HG02973 (cell line): ENCODE measurements at regions not wholly inside any gene's neighbourhood (a gene's known extent, or its start where the extent isn't known, plus 50 kb on each side); places are given as distances from the start of the nearest gene placed in this dataset.
A peak's percentile ranks its signal among the peaks of the same experiment; 100 is the strongest.
"Not testable (repeated sequence)": the region's sequence is repeated elsewhere in the genome, so short reads cannot be mapped to it uniquely, and the experiment has no call there.

Experiments
- ATAC-seq: cut with Tn5 transposase; IDR thresholded peaks from one replicate; pipeline ENCODE4 v1.9.1; 2021; ENCODE audit warnings: moderate library complexity; ENCODE audit not compliant: unreplicated experiment

DNA sequence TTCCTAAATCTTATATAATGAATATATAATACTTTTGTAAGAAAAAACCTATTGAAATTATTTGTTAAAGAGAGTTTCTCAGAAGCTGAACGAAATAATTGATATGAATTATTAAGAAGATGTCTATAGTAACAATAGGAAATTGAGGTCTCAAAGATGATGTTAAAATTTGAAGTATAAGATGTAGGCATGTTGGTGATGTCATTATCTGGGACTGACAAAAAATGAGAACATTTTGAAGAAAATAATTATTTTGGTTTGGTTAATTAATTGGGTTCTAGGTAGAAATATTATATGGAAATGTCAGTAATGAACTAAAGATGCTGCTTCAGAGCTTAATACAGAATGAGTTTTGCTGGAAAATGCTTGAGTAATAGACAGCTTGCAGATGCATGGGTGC, 501.4 kb upstream of the ST8SIA4 start:
- ATAC-seq: no peak

DNA sequence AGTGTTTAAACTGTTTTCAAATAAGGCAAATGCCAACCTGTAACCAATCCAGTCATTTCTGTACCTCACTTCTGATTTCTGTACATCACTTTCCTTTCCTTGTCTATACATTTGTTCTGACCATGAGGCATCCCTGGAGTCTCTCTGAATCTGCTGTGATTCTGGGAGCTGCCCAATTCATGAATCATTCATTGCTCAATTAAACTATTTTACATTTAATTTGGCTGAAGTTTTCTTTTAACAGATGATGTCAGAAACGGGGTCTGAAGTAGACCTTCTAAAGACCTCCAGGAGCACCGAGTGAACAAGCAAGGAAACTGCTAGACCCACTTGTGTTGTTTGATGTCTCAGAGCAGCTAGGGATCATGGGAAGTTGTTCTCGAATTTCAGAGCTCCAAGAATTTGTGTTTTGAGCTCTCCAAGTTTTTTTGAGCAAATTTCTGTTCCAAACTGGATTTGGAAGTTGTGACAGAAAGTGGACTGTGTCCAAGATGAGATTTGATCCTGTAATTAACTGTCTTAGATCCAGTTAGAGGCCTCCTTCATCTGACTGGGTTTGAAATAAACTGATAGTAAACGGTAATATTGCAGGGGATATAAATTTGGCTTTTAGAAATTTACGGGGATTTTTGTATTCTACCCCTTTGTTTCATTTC, 490.8 kb upstream of the ST8SIA4 start:
- no peak for ATAC-seq

- peak; percentile 66 for ATAC-seq
Observed at GRCh38 chr5:101390151-101390908, 487.2 kb upstream of the ST8SIA4 start.

- ATAC-seq: no peak
Observed at GRCh38 chr5:101385276-101385675, 482.2 kb upstream of the ST8SIA4 start.

DNA sequence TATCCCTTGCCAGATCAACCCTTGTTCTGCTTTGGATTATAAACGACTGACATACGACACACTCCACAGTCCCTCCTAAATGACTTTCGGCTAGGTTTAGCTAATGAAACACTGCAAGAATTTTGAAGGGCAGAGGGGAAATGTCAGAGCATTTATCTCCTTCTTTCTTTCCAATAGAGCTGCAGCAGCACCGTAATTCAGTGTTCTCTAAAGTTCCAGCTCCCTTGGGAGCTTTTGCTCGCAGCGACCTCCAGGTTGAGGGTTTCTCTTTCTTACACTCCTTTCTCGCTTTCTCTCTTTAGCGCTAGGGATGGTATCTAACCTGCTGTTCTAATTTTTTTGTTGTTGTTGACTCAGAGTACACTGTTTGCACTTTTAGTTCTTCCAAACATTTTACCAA, 467.1 kb upstream of the ST8SIA4 start:
- no peak for ATAC-seq

GRCh38 chr5:101364469-101364868, 461.4 kb upstream of the ST8SIA4 start:
- ATAC-seq: no peak

DNA sequence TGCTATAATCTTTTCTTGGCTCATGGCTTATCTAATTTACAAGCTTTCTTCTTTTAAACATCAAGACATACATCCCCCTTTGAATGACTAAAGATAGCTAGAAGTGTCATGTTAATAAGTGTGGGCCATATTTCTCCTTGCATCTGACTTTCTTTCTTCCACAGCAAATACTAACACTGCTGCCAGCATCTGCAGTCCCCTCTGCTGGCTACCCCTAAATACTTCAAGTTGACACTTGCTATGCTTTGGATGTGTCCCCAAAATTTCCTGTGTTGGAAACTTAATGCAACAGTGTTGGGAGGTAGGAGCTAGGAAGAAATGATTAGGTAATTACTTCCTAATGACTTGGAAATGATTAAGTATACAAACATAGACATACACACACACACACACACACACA, 459.0 kb upstream of the ST8SIA4 start:
- ATAC-seq: no peak

- ATAC-seq: no peak
Observed at GRCh38 chr5:101346906-101347305, 443.8 kb upstream of the ST8SIA4 start.

- no peak for ATAC-seq
Observed at GRCh38 chr5:101346447-101346846, 443.4 kb upstream of the ST8SIA4 start.

DNA sequence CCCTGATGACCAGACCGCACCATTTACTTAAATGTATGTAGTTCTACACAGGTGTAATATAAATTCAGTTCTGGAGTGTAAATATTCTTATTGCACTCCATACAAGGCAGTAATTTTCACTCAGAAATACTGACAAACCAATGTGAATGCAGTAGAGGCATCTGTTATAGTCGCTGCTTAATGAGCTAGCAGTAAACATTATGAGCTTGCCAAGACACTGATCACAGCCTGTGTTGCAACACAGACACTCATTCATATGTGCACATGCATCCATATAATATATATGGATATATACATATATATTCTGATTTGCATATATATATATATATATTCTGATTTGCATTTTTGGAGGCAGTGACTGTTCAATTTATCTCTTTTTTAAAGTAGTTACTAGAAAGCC, 435.1 kb upstream of the ST8SIA4 start:
- no peak for ATAC-seq

- no peak for ATAC-seq
Observed at GRCh38 chr5:101327816-101328215, 424.7 kb upstream of the ST8SIA4 start.

DNA sequence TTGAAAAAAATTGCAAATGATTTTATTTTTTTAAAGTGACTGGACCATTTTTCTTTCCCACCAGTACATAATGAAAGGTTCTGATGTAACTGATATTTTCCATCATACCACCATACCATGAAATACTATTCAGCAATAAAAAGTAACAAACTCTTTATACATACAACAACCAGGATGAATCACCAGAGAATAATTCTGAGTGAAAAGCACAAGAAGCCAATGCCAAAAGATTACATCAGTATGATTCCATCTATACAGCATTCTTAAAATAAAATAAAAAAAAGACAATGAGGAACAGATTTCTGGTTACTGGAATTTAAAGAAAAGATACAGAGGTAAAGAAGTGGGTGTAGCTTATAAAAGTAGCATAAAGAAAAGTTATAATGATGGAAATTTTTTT, 423.7 kb upstream of the ST8SIA4 start:
- no peak for ATAC-seq

DNA sequence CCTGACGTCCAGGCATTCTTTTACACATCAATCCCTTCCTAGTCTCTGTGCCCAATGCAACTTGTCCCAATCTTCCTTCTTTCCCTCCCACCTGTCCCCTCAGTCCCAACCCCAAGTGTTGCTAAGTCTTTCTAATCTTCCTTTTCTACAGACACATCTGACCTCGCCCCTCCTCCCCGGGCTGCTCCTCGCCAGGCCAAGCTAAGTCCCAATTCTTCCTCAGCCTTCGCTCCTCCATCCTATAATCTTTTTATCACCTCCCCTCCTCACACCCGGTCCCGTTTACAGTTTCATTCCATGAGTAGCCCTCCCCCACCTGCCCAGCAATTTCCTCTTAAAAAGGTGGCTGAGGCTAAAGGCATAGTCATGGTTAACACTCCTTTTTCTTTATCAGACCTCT, 413.3 kb upstream of the ST8SIA4 start:
- ATAC-seq: not testable (repeated sequence)

- no peak for ATAC-seq
Observed at GRCh38 chr5:101306391-101307137, 403.5 kb upstream of the ST8SIA4 start.

GRCh38 chr5:101296477-101296876, 393.4 kb upstream of the ST8SIA4 start:
- no peak for ATAC-seq

GRCh38 chr5:101292199-101292598, 389.1 kb upstream of the ST8SIA4 start:
- ATAC-seq: no peak

DNA sequence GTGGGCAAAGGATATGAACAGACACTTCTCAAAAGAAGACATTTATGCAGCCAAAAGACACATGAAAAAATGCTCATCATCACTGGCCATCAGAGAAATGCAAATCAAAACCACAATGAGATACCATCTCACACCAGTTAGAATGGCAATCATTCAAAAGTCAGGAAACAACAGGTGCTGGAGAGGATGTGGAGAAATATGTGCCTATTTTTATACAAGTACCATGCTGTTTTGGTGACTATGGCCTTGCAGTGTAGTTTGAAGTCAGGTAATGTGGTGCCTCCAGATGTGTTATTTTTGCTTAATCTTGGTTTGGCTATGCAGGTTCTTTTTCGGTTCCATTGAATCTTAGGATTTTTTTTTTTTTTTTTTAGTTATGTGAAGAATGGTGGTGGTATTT, 387.7 kb upstream of the ST8SIA4 start:
- not testable (repeated sequence) for ATAC-seq

GRCh38 chr5:101288633-101289032, 385.6 kb upstream of the ST8SIA4 start:
- ATAC-seq: no peak

DNA sequence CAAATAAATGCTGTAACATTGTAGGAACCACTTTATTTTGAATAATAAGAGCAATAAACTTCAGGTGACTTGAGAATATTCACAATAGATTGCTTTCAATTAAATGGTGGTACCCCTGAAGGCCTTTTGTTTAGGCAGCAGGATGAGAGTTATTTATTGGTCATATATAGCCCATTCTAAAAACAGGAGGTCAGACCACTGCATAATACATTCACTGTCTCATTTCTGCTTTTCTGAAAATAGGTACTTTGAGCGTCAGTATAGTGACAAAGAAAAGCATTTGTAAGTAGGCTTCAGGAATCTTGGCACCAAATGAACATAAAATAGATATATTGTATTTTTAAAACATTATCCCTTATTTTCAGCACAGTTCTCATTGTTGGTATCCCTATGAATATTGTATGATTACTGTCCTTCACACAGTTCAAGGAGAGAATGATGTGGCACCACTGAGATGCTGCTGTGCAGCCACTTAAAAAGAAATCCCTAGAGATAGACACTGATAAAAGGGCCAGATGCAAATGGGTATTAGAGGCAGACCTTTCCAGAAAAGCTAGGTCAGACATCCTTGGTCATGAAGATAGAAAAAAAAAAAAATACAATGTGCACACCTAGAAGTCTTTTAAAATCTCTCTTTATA, 381.8 kb upstream of the ST8SIA4 start:
- ATAC-seq: no peak

DNA sequence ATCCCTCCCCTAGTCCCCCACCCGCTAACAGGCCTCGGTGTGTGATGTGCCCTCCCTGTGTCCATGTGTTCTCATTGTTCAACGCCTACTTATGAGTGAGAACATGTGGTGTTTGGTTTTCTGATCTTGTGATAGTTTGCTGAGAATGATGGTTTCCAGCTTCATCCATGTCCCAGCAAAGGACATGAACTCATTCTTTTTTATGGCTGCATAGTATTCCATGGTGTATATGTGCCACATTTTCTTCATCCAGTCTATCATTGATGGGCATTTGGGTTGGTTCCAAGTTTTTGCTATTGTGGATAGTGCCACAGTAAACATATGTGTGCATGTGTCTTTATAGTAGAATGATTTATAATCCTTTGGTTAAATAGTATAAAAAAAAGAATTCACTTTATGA, 380.9 kb upstream of the ST8SIA4 start:
- not testable (repeated sequence) for ATAC-seq

DNA sequence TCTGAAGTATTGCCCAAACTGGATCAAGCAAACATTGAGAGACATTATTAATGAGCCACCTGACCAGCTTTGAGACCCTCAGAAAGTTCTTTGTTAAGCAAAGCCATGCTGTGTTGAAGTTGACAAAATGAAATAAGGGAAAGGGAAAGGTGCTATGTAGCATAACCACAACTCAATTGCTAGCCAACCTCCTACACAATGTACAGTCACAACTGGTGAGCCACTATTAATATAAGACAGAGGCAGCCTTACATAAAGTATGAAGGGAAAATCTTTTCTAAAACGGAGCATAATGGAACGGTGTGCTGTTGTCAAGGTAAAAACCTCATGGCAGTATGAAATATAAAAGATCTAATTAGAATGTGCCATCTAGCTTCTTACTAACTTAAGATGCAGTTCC, 375.8 kb upstream of the ST8SIA4 start:
- no peak for ATAC-seq
